GM18868 (cell line): ENCODE measurements at regions not wholly inside any gene's neighbourhood (a gene's known extent, or its start where the extent isn't known, plus 50 kb on each side); places are given as distances from the start of the nearest gene placed in this dataset.
A peak's percentile ranks its signal among the peaks of the same experiment; 100 is the strongest.

Experiments used
- ATAC-seq: cut with Tn5 transposase; IDR thresholded peaks from one replicate; pipeline ENCODE4 v1.9.1; 2021; ENCODE audit warnings: mild to moderate bottlenecking, moderate library complexity; ENCODE audit not compliant: unreplicated experiment

DNA sequence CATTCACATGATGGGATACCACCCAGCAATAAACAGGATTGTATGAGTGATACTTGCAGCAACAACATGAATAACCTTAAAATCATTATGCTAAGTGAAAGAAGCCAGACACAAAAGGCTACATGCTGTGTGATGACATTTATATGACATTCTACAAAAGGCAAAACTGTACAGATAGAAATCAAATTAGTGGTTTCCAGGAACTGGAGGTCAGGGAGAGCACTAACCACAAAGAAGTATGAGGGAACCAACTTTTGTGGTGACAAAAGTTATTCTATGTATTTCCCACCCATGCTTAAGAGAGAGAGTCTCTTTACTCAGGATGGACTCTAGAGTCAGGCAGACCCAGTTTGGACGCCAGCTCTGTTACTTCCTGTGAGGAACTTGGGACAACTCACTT, 364.5 kb upstream of the DAB1 start:
- no peak for ATAC-seq

DNA sequence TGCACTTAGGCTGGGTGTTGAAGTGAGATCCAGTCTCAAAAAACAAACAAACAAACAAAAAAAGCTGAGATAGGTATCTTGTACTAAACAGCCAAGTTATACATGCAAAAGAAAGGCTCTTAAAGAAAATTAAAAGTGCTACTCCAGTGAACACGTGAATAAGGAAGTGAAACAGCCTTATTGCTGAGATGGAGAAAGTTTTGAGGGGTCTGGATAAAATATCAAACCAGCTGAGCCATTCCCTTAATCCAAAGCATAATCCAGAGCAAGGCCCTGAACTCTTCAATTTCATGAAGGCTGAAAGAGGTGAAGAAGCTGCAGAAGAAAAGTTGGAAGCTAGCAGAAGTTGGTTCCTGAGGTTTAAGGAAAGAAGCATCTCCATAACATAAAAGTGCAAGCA, 360.5 kb upstream of the DAB1 start:
- ATAC-seq = no peak

- no peak for ATAC-seq
Measured at GRCh38 chr1:57782357-57782756, 358.5 kb upstream of the DAB1 start.

- ATAC-seq = no peak
Measured at GRCh38 chr1:57772580-57773195, 348.8 kb upstream of the DAB1 start.

- ATAC-seq = peak; percentile 80
Measured at GRCh38 chr1:57770772-57771171, 346.9 kb upstream of the DAB1 start.

DNA sequence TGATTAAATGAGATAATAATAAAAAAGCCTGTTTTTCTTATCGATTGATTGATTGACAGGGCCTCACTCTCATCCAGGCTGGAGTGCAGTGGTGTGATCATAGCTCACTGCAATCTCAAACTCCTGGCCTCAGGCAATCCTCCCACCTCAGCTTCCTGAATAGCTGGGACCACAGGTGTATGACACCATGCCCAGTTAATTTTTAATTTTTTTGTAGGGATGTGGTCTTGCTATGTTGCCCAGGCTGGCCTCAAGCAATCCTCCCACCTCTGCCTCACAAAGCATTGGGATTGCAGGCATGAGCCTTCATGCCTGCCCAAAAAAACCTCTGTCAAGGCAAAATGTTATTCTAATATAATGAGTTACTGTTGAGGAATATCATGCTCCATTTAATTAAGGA, 346.4 kb upstream of the DAB1 start:
- no peak for ATAC-seq

GRCh38 chr1:57761628-57762027, 337.8 kb upstream of the DAB1 start:
- no peak for ATAC-seq

DNA sequence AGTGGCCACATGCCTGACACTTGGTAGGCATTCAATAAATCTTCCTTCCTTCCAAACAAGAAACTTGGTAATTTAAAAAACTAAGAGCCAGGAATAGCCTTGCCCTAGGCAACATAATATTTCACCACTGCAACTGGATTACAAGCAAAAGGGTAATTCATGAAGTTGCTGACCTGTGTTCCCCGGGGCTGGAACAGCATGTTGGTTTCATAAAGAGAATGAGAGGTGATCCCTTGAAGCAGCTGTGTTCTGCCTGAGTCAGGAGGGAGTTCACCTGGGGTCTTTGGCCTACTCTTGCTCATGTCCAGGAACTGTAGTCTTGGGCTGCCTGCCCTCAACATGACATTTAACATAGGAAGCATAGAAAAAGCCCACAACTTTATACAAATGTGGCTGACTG, 329.0 kb upstream of the DAB1 start:
- no peak for ATAC-seq

DNA sequence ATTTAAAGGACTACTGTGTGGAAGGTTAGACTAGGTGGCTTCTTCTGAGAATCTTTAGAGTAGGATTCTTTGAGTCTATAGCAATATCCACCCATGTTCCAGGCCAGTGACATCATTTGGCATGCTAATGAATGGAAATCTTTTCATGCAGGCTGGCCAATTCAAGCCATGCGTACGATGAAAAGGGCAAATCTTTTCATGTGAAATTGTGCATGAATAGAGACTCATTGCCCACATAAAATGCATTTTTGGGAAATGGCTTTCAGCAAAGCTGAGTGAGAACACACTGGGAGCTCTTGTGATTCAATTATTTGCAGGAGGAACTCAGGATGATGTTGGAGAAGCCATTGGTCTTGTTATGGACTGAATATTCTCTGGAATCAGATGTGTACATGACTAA, 324.9 kb upstream of the DAB1 start:
- no peak for ATAC-seq

- ATAC-seq = no peak
Measured at GRCh38 chr1:57747818-57748217, 324.0 kb upstream of the DAB1 start.

GRCh38 chr1:57741521-57741920, 317.7 kb upstream of the DAB1 start:
- peak; percentile 95 for ATAC-seq

DNA sequence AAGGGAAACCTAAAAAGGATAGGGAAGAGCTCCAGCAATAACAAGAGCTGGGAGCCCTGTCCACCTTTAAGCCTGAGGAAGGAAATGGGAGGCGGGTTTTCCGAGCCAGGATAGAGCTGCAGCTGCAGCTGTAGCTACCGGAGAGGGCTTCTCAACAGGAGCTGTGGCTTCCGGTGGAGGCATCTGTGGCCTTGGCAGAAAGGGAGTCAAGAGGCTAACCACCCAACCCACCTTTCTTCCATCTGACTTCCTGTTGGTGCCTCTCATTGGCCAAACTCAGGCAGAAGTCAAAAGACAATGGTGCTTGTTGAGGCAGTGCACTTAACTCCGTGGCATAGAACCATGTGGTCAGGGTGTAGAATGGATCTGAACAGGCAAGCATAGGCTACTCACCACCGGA, 313.1 kb upstream of the DAB1 start:
- no peak for ATAC-seq

DNA sequence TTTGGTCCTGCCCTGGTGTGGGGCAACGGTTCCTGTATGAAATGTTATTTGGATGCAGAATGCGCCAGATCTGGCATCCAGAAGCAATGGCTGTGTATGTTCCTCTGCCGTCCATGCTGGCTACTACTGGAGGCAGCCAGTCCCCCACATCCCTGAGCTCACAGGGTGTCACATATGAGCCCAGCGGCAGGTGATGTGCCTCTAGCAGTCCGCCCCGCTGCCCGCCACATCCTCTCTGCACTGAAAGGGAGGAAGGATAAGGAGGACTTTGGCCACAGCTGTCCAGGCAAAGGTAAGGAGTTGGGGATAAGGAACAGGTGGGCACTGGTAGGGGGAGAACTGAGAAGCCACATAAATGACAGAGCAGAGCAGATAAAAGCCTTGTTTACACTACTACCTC, 305.3 kb upstream of the DAB1 start:
- no peak for ATAC-seq

GRCh38 chr1:57727121-57727520, 303.3 kb upstream of the DAB1 start:
- no peak for ATAC-seq

- no peak for ATAC-seq
Measured at GRCh38 chr1:57725318-57725717, 301.5 kb upstream of the DAB1 start.

DNA sequence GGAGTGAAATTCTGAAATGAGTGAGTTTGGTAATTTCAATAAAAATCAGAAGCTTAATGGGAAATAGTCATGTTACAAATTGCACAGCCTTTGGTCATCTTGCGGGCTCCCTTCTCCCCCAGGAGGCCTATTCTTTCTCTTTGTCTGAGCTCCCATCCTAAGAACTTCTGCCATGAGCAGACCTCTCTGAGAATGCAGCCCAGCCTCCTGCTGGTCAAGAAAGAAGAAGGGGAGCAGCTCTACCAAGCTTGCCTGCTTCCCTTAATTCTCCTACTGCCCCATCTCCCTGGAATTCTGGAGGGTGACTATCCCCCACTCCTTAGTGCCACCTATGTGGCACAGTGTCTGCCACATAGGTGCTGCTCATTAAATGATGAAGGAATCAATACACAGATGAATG, 300.7 kb upstream of the DAB1 start:
- ATAC-seq = no peak

DNA sequence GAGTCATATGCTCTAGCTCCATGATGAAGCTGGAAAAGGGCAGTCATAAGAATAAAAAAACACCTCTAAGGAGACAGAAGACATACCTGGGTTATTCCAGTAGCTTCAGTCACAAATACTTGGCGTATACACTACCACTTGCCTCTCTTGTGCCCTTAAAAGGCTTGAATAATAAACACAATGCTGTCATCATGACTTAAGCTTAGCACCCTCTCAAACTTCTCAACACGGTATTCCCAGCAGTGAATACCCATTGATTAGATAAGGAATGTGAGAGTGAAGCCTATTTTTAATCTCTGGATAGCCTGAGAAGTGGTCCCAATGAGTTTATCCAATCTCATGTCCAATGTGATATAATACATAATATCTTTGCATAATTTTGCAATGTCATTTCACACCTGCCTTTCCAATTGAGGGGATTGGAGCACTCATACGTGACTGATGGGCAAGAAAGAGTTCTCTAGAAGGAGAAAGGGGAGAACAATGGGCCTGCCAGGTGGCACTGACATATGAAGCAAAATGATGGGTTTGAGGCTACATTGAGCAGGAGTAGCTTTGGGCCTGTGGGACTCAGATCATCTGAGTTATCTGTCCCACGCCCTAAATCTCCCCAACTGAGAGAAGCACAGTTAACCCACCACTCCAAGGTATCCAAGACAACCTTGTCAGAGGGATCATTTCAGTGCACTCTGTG, 298.6 kb upstream of the DAB1 start:
- no peak for ATAC-seq

- no peak for ATAC-seq
Measured at GRCh38 chr1:57721001-57721400, 297.1 kb upstream of the DAB1 start.

DNA sequence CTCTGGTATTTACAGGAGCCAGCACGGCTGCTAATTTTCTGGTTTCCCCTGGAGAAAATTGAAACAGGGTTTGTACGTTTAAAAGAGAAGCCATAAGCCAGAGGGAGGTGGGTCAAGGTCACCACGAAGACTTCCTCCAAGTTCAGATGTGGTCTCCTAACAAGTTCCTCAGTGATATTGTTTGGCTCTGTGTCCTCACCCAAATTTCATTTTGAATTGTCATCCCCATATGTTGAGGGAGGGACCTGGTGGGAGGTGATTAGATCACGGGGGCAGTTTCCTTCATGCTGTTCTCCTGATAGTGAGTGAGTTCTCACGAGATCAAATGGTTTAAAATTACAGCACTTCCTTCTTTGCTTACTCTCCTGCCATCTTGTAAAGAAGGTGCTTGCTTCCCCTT, 295.4 kb upstream of the DAB1 start:
- no peak for ATAC-seq

GRCh38 chr1:57713501-57713900, 289.6 kb upstream of the DAB1 start:
- no peak for ATAC-seq

- no peak for ATAC-seq
Measured at GRCh38 chr1:57712846-57713245, 289.0 kb upstream of the DAB1 start.

- no peak for ATAC-seq
Measured at GRCh38 chr1:57711326-57711725, 287.5 kb upstream of the DAB1 start.

- no peak for ATAC-seq
Measured at GRCh38 chr1:57707631-57708030, 283.8 kb upstream of the DAB1 start.
